Right lobe of liver (tissue), 4 donors: ENCODE measurements at regions not wholly inside any gene's neighbourhood (a gene's known extent, or its start where the extent isn't known, plus 50 kb on each side); places are given as distances from the start of the nearest gene placed in this dataset.

Experiments
- POLR2A ChIP-seq: fragments of 450-650 bp; IDR thresholded peaks from one replicate; pipeline ENCODE4 v1.6.1; 2017; ENCODE audit warnings: antibody characterized with exemption, mild to moderate bottlenecking
- TF ChIP-seq, protein P1 (sequence below), 4 donors: fragments of 200-600 bp in 3 of 4; fragments of 450-650 bp in 1 of 4; IDR thresholded peaks; one replicate each; pipeline versions ENCODE4 v1.5.1 to v1.8.0; 2016 to 2022; ENCODE audit warnings: antibody characterized with exemption in 4 of 4, mild to moderate bottlenecking in 2 of 4
- donor health status: DM: no; HTN: no; CAD: no.
- donor health status: DM: no; HTN: no; CAD: no.
- donor health status: DM: no; HTN: yes; CAD: no.

DNA sequence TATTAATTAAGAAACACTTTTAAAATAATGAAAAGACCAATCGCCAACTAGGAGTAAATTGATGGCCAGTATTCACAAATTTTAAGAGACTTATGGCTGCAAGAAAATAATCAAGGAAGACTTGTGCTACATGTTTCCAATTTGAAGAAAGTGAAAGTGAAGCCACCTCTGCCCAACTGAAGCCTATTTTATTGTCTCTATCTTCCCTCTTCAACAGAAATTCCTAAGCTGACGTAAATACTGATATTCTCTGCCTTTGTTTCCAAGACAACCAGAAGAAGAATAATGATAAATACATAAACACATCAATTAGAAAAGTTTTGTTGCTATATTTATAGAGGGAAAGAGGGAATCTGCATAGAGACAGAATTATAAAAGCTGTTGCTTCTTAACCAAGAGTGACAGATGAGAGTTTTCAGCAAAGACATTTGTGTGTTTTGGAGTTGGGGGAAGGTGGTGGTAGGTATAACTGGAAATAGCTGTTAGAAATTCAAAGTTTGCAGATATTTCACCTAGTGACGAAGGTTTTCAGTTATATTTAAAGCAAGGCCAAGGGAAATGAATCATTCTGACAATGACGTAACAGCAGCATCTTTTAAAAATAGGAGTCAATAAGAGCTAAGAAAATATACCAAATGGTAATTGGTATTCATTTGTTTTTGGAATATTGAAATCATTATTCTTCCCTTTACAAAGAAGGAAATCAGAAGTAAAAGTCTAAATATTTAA, 576.6 kb upstream of the SORCS1 start:
- TF ChIP-seq, protein P1, sequence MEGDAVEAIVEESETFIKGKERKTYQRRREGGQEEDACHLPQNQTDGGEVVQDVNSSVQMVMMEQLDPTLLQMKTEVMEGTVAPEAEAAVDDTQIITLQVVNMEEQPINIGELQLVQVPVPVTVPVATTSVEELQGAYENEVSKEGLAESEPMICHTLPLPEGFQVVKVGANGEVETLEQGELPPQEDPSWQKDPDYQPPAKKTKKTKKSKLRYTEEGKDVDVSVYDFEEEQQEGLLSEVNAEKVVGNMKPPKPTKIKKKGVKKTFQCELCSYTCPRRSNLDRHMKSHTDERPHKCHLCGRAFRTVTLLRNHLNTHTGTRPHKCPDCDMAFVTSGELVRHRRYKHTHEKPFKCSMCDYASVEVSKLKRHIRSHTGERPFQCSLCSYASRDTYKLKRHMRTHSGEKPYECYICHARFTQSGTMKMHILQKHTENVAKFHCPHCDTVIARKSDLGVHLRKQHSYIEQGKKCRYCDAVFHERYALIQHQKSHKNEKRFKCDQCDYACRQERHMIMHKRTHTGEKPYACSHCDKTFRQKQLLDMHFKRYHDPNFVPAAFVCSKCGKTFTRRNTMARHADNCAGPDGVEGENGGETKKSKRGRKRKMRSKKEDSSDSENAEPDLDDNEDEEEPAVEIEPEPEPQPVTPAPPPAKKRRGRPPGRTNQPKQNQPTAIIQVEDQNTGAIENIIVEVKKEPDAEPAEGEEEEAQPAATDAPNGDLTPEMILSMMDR (IDR thresholded peaks at IDR 0.05): no peak
- no peak for TF ChIP-seq POLR2A
